Fibroblast of lung (primary cell): ENCODE measurements at regions not wholly inside any gene's neighbourhood (a gene's known extent, or its start where the extent isn't known, plus 50 kb on each side); places are given as distances from the start of the nearest gene placed in this dataset.

ENCODE experiments used
- DNase-seq, 2 donors: peaks; one replicate each; pipeline versions ENCODE4 v3.0.0 to v3.0.0-alpha.2; 2010; ENCODE audit warnings: low read depth in 2 of 2
- H2AFZ ChIP-seq: 2 replicates; pipeline ENCODE4 v1.5.1; 2012; ENCODE audit warnings: low read length, control low read depth, inconsistent platforms
- H3K27ac ChIP-seq: 2 replicates; pipeline ENCODE4 v1.5.1; 2011; ENCODE audit warnings: low read length, control low read depth; ENCODE audit not compliant: insufficient read depth
- H3K27me3 ChIP-seq: 2 replicates; pipeline ENCODE4 v1.5.1; 2011; ENCODE audit warnings: mild to moderate bottlenecking, low read length; ENCODE audit not compliant: control insufficient read depth, insufficient read depth
- H3K36me3 ChIP-seq: 2 replicates; pipeline ENCODE4 v1.5.1; 2011; ENCODE audit warnings: low read length; ENCODE audit not compliant: control insufficient read depth, insufficient read depth
- H3K4me1 ChIP-seq: 2 replicates; pipeline ENCODE4 v1.5.1; 2011; ENCODE audit warnings: low read length; ENCODE audit not compliant: control insufficient read depth, insufficient read depth; ENCODE audit errors: extremely low read depth
- H3K4me2 ChIP-seq: 2 replicates; pipeline ENCODE4 v1.5.1; 2011; ENCODE audit warnings: low read length, control low read depth; ENCODE audit not compliant: insufficient read depth; ENCODE audit errors: extremely low read depth
- H3K4me3 ChIP-seq, 4 experiments: fragments of 200-600 bp in 1 of 4; sonication (generic) in 1 of 4; replicated peaks in 1 of 4; 2 replicates each; pipeline ENCODE4 v1.5.1; 2011 to 2016; ENCODE audit warnings: low read length in 4 of 4, low read depth in 3 of 4, mild to moderate bottlenecking in 3 of 4, control low read depth in 2 of 4, inconsistent platforms in 1 of 4, mixed read lengths in 1 of 4; ENCODE audit not compliant: insufficient read depth in 1 of 4; ENCODE audit errors: control extremely low read depth in 1 of 4
- H3K79me2 ChIP-seq: 2 replicates; pipeline ENCODE4 v1.5.1; 2012; ENCODE audit warnings: mild to moderate bottlenecking, low read length, inconsistent platforms; ENCODE audit not compliant: control insufficient read depth, insufficient read depth
- H3K9ac ChIP-seq: 2 replicates; pipeline ENCODE4 v1.5.1; 2011; ENCODE audit warnings: mild to moderate bottlenecking, low read length, control low read depth; ENCODE audit not compliant: insufficient read depth
- H3K9me3 ChIP-seq: 2 replicates; pipeline ENCODE4 v1.5.1; 2012; ENCODE audit warnings: low read depth, low read length; ENCODE audit not compliant: control insufficient read depth, insufficient read depth
- H4K20me1 ChIP-seq: 2 replicates; pipeline ENCODE4 v1.5.1; 2011; ENCODE audit warnings: low read length; ENCODE audit not compliant: control insufficient read depth, insufficient read depth; ENCODE audit errors: extremely low read depth
- EZH2 ChIP-seq: IDR thresholded peaks from 2 replicates; pipeline ENCODE4 v1.5.1; 2012; ENCODE audit warnings: low read length, control low read depth, mild to moderate bottlenecking; ENCODE audit errors: missing control alignments
- TF ChIP-seq, protein P1 (sequence below), 2 donors: IDR thresholded peaks in 1 of 2; conservative IDR thresholded peaks in 1 of 2; 1 replicate in 1 of 2; 2 replicates in 1 of 2; pipeline ENCODE4 v1.5.1; 2011 to 2012; ENCODE audit warnings: low read length in 2 of 2, control low read depth in 1 of 2, inconsistent platforms in 1 of 2, low read depth in 1 of 2, mild to moderate bottlenecking in 1 of 2

DNA sequence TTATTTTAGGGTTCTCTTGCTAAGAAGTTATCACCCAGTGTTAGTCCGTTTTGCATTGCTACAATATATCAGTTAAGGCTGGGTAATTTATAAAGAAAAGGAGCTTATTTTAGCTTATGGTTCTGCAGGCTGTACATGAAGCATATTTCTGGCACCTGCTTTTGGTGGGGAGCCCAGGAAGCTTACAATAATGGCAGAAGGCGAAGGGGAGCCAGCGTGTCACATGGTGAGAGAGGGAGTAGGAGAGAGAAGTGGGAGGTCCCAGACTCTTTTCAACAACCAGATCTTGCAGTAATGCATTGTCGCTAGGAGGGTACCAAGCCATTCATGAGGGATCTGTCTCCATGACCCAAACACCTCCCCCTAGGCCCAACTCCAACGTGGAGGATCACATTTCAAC lies 688.8 kb upstream of the PIK3C3 start:
- H4K20me1 ChIP-seq: no peaks in the 10 kb centered on the region
- no peak overlapping the region for H2AFZ ChIP-seq
- no peak overlapping the region for H3K4me2 ChIP-seq
- no peaks in the 10 kb centered on the region for H3K4me1 ChIP-seq
- no peak overlapping the region for H3K27ac ChIP-seq
- no peak overlapping the region for H3K4me3 ChIP-seq
- TF ChIP-seq EZH2: no peak
- TF ChIP-seq, protein P1, sequence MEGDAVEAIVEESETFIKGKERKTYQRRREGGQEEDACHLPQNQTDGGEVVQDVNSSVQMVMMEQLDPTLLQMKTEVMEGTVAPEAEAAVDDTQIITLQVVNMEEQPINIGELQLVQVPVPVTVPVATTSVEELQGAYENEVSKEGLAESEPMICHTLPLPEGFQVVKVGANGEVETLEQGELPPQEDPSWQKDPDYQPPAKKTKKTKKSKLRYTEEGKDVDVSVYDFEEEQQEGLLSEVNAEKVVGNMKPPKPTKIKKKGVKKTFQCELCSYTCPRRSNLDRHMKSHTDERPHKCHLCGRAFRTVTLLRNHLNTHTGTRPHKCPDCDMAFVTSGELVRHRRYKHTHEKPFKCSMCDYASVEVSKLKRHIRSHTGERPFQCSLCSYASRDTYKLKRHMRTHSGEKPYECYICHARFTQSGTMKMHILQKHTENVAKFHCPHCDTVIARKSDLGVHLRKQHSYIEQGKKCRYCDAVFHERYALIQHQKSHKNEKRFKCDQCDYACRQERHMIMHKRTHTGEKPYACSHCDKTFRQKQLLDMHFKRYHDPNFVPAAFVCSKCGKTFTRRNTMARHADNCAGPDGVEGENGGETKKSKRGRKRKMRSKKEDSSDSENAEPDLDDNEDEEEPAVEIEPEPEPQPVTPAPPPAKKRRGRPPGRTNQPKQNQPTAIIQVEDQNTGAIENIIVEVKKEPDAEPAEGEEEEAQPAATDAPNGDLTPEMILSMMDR (conservative IDR thresholded peaks at IDR 0.05 in 1 of 2, IDR thresholded peaks at IDR 0.05 in 1 of 2; ENCODE audit: low read depth in 1 of 2, low read length in 2 of 2): no peak
- no peak overlapping the region for H3K9ac ChIP-seq
- H3K36me3 ChIP-seq: no peaks in the 10 kb centered on the region
- no peaks in the 10 kb centered on the region for H3K9me3 ChIP-seq
- no peaks in the 10 kb centered on the region for H3K79me2 ChIP-seq
- DNase-seq: no peak
- no peaks in the 10 kb centered on the region for H3K27me3 ChIP-seq

- Histone ChIP-seq H2AFZ (no peak overlapping the region), H3K79me2 (no peaks in the 10 kb centered on the region), H3K27ac (no peak overlapping the region), H4K20me1 (no peaks in the 10 kb centered on the region), H3K9me3 (no peaks in the 10 kb centered on the region), H3K36me3 (no peaks in the 10 kb centered on the region), H3K27me3 (no peaks in the 10 kb centered on the region), H3K9ac (no peak overlapping the region), H3K4me2 (no peak overlapping the region), H3K4me3 (no peak overlapping the region), H3K4me1 (no peaks in the 10 kb centered on the region)
- no peak for TF ChIP-seq EZH2
- TF ChIP-seq, protein P1 (conservative IDR thresholded peaks at IDR 0.05 in 1 of 2, IDR thresholded peaks at IDR 0.05 in 1 of 2; ENCODE audit: low read depth in 1 of 2, low read length in 2 of 2): no peak
- DNase-seq: peak; percentile 63 to 70
These were observed 690.0 kb upstream of the PIK3C3 start for GRCh38 chr18:41265047-41265446.

- no peak overlapping the region for H2AFZ ChIP-seq
- no peak for TF ChIP-seq EZH2
- TF ChIP-seq, protein P1 (conservative IDR thresholded peaks at IDR 0.05 in 1 of 2, IDR thresholded peaks at IDR 0.05 in 1 of 2; ENCODE audit: low read depth in 1 of 2, low read length in 2 of 2): no peak
- H3K27ac ChIP-seq: no peak overlapping the region
- no peaks in the 10 kb centered on the region for H3K79me2 ChIP-seq
- no peak overlapping the region for H3K9ac ChIP-seq
- no peak overlapping the region for H3K4me3 ChIP-seq
- no peaks in the 10 kb centered on the region for H3K27me3 ChIP-seq
- H4K20me1 ChIP-seq: no peaks in the 10 kb centered on the region
- H3K4me1 ChIP-seq: no peaks in the 10 kb centered on the region
- DNase-seq: no peak
- no peak overlapping the region for H3K4me2 ChIP-seq
- no peaks in the 10 kb centered on the region for H3K36me3 ChIP-seq
- H3K9me3 ChIP-seq: no peaks in the 10 kb centered on the region
These were observed 691.1 kb upstream of the PIK3C3 start for GRCh38 chr18:41263956-41264355.
